Effector memory CD4-positive, alpha-beta T cell (primary cell): ENCODE measurements at regions not wholly inside any gene's neighbourhood (a gene's known extent, or its start where the extent isn't known, plus 50 kb on each side); places are given as distances from the start of the nearest gene placed in this dataset.
A peak's percentile ranks its signal among the peaks of the same experiment; 100 is the strongest.

ENCODE experiments used
- DNase-seq, 3 donors: peaks; one replicate each; pipeline ENCODE4 v3.0.0-alpha.2; 2020
- H3K27ac ChIP-seq: 2 replicates; pipeline ENCODE4 v1.7.0; 2013; ENCODE audit warnings: mild to moderate bottlenecking, low read length, moderate library complexity; ENCODE audit not compliant: insufficient read depth, poor library complexity, severe bottlenecking
- H3K27me3 ChIP-seq: replicated peaks from 2 replicates; pipeline ENCODE4 v1.7.0; 2013; ENCODE audit warnings: mild to moderate bottlenecking, low read length; ENCODE audit not compliant: insufficient read depth, control insufficient read depth, poor library complexity, severe bottlenecking
- H3K36me3 ChIP-seq: 2 replicates; pipeline ENCODE4 v1.7.0; 2013; ENCODE audit warnings: mild to moderate bottlenecking, low read length, moderate library complexity; ENCODE audit not compliant: control insufficient read depth, insufficient read depth
- H3K4me1 ChIP-seq: 2 replicates; pipeline ENCODE4 v1.7.0; 2013; ENCODE audit warnings: low read length, mild to moderate bottlenecking; ENCODE audit not compliant: control insufficient read depth, insufficient read depth, poor library complexity, severe bottlenecking
- H3K4me3 ChIP-seq: 2 replicates; pipeline ENCODE4 v1.7.0; 2013; ENCODE audit warnings: low read length, low read depth, mild to moderate bottlenecking; ENCODE audit not compliant: insufficient read depth, poor library complexity, severe bottlenecking
- H3K9me3 ChIP-seq: 2 replicates; pipeline ENCODE4 v1.7.0; 2013; ENCODE audit warnings: mild to moderate bottlenecking, low read length, moderate library complexity; ENCODE audit not compliant: control insufficient read depth

- H3K9me3 ChIP-seq: no peaks in the 10 kb centered on the region
Observed at GRCh38 chr11:69918938-69919650, 99.9 kb upstream of the FGF3 start.

GRCh38 chr11:69919659-69920344 lies 100.6 kb upstream of the FGF3 start:
- Histone ChIP-seq H3K4me1 (peaks cover 5% of the 10 kb centered on the region), H3K4me3 (no peak overlapping the region), H3K36me3 (no peaks in the 10 kb centered on the region), H3K9me3 (no peaks in the 10 kb centered on the region), H3K27me3 (peaks cover 3% of the 10 kb centered on the region), H3K27ac (no peak overlapping the region)
- DNase-seq: no peak

More at GRCh38 chr11:69918938-69919650, 99.9 kb upstream of the FGF3 start:
- peak; percentile 20 to 46 (median 23) for DNase-seq
- Histone ChIP-seq H3K4me1 (peaks cover 5% of the 10 kb centered on the region), H3K36me3 (no peaks in the 10 kb centered on the region), H3K4me3 (no peak overlapping the region), H3K27ac (no peak overlapping the region), H3K27me3 (peaks cover 3% of the 10 kb centered on the region)

GRCh38 chr11:69920345-69921127 lies 101.3 kb upstream of the FGF3 start:
- no peak for DNase-seq
- Histone ChIP-seq H3K4me3 (no peak overlapping the region), H3K4me1 (peaks cover 5% of the 10 kb centered on the region), H3K9me3 (no peaks in the 10 kb centered on the region), H3K27me3 (peaks cover 3% of the 10 kb centered on the region), H3K36me3 (no peaks in the 10 kb centered on the region), H3K27ac (no peak overlapping the region)

- Histone ChIP-seq H3K36me3 (no peaks in the 10 kb centered on the region), H3K4me3 (no peak overlapping the region), H3K27me3 (peaks cover 6% of the 10 kb centered on the region), H3K27ac (no peak overlapping the region), H3K9me3 (no peaks in the 10 kb centered on the region), H3K4me1 (peaks cover 5% of the 10 kb centered on the region)
- no peak for DNase-seq
Observed at GRCh38 chr11:69921128-69922014, 102.2 kb upstream of the FGF3 start.

- H3K27me3 ChIP-seq: peaks cover 6% of the 10 kb centered on the region
- no peaks in the 10 kb centered on the region for H3K9me3 ChIP-seq
- no peak overlapping the region for H3K27ac ChIP-seq
- DNase-seq: no peak
- H3K4me1 ChIP-seq: peaks cover 5% of the 10 kb centered on the region
- H3K4me3 ChIP-seq: no peak overlapping the region
- H3K36me3 ChIP-seq: no peaks in the 10 kb centered on the region
Observed at GRCh38 chr11:69922015-69922595, 102.9 kb upstream of the FGF3 start.

- no peak for DNase-seq
- Histone ChIP-seq H3K27me3 (peaks cover 6% of the 10 kb centered on the region), H3K36me3 (no peaks in the 10 kb centered on the region), H3K4me1 (peaks cover 5% of the 10 kb centered on the region), H3K9me3 (no peaks in the 10 kb centered on the region), H3K27ac (no peak overlapping the region), H3K4me3 (no peak overlapping the region)
Observed at GRCh38 chr11:69922596-69923111, 103.4 kb upstream of the FGF3 start.

GRCh38 chr11:69923196-69923595 lies 104.0 kb upstream of the FGF3 start:
- Histone ChIP-seq H3K36me3 (no peaks in the 10 kb centered on the region), H3K4me1 (peaks cover 5% of the 10 kb centered on the region), H3K27ac (no peak overlapping the region), H3K9me3 (no peaks in the 10 kb centered on the region), H3K4me3 (no peak overlapping the region), H3K27me3 (peaks cover 6% of the 10 kb centered on the region)
- no peak for DNase-seq

- peaks cover 6% of the 10 kb centered on the region for H3K27me3 ChIP-seq
- H3K36me3 ChIP-seq: no peaks in the 10 kb centered on the region
- H3K27ac ChIP-seq: no peak overlapping the region
- peaks cover 2% of the 10 kb centered on the region for H3K4me1 ChIP-seq
- DNase-seq: no peak
- no peak overlapping the region for H3K4me3 ChIP-seq
- no peaks in the 10 kb centered on the region for H3K9me3 ChIP-seq
Observed at GRCh38 chr11:69923641-69924307, 104.6 kb upstream of the FGF3 start.
